NT2/D1 (cell line): ENCODE measurements at regions not wholly inside any gene's neighbourhood (a gene's known extent, or its start where the extent isn't known, plus 50 kb on each side); places are given as distances from the start of the nearest gene placed in this dataset.

Experiments used
- SUZ12 ChIP-seq: IDR thresholded peaks from 2 replicates; pipeline ENCODE4 v1.6.1; 2011; ENCODE audit not compliant: insufficient read length, insufficient read depth; ENCODE audit errors: extremely low read depth
- YY1 ChIP-seq: IDR thresholded peaks from 2 replicates; pipeline ENCODE4 v1.6.1; 2011; ENCODE audit not compliant: insufficient read length, insufficient read depth
- ZNF274 ChIP-seq: IDR thresholded peaks from 2 replicates; pipeline ENCODE4 v1.6.1; 2011; ENCODE audit warnings: mild to moderate bottlenecking, low read depth, low read length

- no peak for TF ChIP-seq YY1
- TF ChIP-seq ZNF274: no peak
- no peak for TF ChIP-seq SUZ12
Measured at GRCh38 chr16:65212240-65212639, 90.4 kb upstream of the CDH11 start.
